Tibial nerve (tissue), 4 donors: ENCODE measurements at regions not wholly inside any gene's neighbourhood (a gene's known extent, or its start where the extent isn't known, plus 50 kb on each side); places are given as distances from the start of the nearest gene placed in this dataset.

Experiments used
- EP300 ChIP-seq, 2 donors: sonication (generic); formaldehyde crosslinking; IDR thresholded peaks; one replicate each; pipeline ENCODE4 v1.6.1; 2017; ENCODE audit warnings: antibody characterized with exemption in 2 of 2, mild to moderate bottlenecking in 1 of 2
- POLR2A ChIP-seq, 2 donors: fragments of 450-650 bp; IDR thresholded peaks; one replicate each; pipeline ENCODE4 v1.6.1; 2017; ENCODE audit warnings: antibody characterized with exemption in 2 of 2, mild to moderate bottlenecking in 2 of 2, moderate library complexity in 2 of 2
- TF ChIP-seq, protein P1 (sequence below), 5 experiments: fragments of 200-600 bp in 3 of 5; fragments of 450-650 bp in 2 of 5; sonication (generic) in 3 of 5; IDR thresholded peaks; one replicate each; pipeline ENCODE4 v1.5.1; 2016 to 2019; ENCODE audit warnings: antibody characterized with exemption in 5 of 5, mild to moderate bottlenecking in 3 of 5, moderate library complexity in 2 of 5

DNA sequence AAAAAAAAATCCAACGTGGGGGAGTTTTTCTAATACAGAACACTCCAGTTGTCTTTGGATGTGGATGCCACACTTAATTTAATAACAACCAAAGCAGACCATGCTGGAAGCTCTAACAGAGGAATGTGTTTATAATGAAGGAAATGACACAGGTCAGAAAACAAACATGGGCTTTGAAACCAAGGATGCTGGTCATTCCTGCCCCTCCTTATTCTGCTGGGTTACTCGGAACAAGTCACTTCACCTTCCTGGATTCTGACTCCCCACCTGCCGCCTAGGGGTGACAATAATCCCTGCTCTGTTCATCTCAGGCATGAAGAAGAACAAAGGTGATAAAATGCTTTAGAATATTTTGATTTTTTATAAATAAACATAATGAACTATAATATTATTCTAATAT, 240.9 kb upstream of the ADAMTS9 start:
- TF ChIP-seq, protein P1, sequence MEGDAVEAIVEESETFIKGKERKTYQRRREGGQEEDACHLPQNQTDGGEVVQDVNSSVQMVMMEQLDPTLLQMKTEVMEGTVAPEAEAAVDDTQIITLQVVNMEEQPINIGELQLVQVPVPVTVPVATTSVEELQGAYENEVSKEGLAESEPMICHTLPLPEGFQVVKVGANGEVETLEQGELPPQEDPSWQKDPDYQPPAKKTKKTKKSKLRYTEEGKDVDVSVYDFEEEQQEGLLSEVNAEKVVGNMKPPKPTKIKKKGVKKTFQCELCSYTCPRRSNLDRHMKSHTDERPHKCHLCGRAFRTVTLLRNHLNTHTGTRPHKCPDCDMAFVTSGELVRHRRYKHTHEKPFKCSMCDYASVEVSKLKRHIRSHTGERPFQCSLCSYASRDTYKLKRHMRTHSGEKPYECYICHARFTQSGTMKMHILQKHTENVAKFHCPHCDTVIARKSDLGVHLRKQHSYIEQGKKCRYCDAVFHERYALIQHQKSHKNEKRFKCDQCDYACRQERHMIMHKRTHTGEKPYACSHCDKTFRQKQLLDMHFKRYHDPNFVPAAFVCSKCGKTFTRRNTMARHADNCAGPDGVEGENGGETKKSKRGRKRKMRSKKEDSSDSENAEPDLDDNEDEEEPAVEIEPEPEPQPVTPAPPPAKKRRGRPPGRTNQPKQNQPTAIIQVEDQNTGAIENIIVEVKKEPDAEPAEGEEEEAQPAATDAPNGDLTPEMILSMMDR (IDR thresholded peaks at IDR 0.05), result no peak
- TF ChIP-seq EP300 (IDR thresholded peaks at IDR 0.05), result peak in 1 of 2 donors; percentile 9
- TF ChIP-seq POLR2A (IDR thresholded peaks at IDR 0.05), result no peak
